HEK293 (cell line): ENCODE measurements at regions not wholly inside any gene's neighbourhood (a gene's known extent, or its start where the extent isn't known, plus 50 kb on each side); places are given as distances from the start of the nearest gene placed in this dataset.

Source experiments
- CTCF ChIP-seq: fragments of 450-650 bp; formaldehyde crosslinking; IDR thresholded peaks from 2 replicates; pipeline ENCODE4 v1.5.1; 2016; ENCODE audit warnings: missing biosample characterization, missing genetic modification characterization
- HOXA7 ChIP-seq: sonication (generic); formaldehyde crosslinking; IDR thresholded peaks from 2 replicates; pipeline ENCODE4 v1.8.1; 2022; ENCODE audit warnings: missing genetic modification reagents, borderline replicate concordance
- ZNF148 ChIP-seq: fragments of 450-650 bp; formaldehyde crosslinking; IDR thresholded peaks from 2 replicates; pipeline ENCODE4 v1.5.0; 2017; ENCODE audit warnings: missing biosample characterization, missing genetic modification characterization, borderline replicate concordance
- ZNF214 ChIP-seq: fragments of 450-650 bp; formaldehyde crosslinking; IDR thresholded peaks from 2 replicates; pipeline ENCODE4 v1.5.1; 2017; ENCODE audit warnings: missing biosample characterization, mild to moderate bottlenecking, missing genetic modification characterization, borderline replicate concordance
- ZNF221 ChIP-seq: fragments of 450-650 bp; formaldehyde crosslinking; IDR thresholded peaks from 2 replicates; pipeline ENCODE4 v1.5.1; 2017; ENCODE audit warnings: missing biosample characterization, missing genetic modification characterization, borderline replicate concordance
- ZNF239 ChIP-seq: fragments of 450-650 bp; formaldehyde crosslinking; IDR thresholded peaks from 2 replicates; pipeline ENCODE4 v1.5.1; 2016; ENCODE audit warnings: missing biosample characterization, missing genetic modification characterization
- ZNF549 ChIP-seq: fragments of 450-650 bp; IDR thresholded peaks from 2 replicates; pipeline ENCODE4 v1.5.1; 2018; ENCODE audit warnings: missing biosample characterization, missing genetic modification characterization, mild to moderate bottlenecking, inconsistent platforms, moderate library complexity
- TF ChIP-seq, protein P1 (sequence below): fragments of 450-650 bp; formaldehyde crosslinking; IDR thresholded peaks from 2 replicates; pipeline ENCODE4 v1.5.1; 2017; ENCODE audit warnings: missing biosample characterization, missing genetic modification characterization
- TF ChIP-seq, protein P2 (sequence below): fragments of 450-650 bp; formaldehyde crosslinking; IDR thresholded peaks from 2 replicates; pipeline ENCODE4 v1.5.1; 2016; ENCODE audit warnings: missing biosample characterization, missing genetic modification characterization
- TF ChIP-seq, protein P3 (sequence below): fragments of 450-650 bp; formaldehyde crosslinking; IDR thresholded peaks from 2 replicates; pipeline ENCODE4 v1.5.1; 2016; ENCODE audit warnings: missing biosample characterization, missing genetic modification characterization

GRCh38 chr1:56370513-56370912 is 208.8 kb downstream of the PLPP3 start:
- TF ChIP-seq, protein P1, sequence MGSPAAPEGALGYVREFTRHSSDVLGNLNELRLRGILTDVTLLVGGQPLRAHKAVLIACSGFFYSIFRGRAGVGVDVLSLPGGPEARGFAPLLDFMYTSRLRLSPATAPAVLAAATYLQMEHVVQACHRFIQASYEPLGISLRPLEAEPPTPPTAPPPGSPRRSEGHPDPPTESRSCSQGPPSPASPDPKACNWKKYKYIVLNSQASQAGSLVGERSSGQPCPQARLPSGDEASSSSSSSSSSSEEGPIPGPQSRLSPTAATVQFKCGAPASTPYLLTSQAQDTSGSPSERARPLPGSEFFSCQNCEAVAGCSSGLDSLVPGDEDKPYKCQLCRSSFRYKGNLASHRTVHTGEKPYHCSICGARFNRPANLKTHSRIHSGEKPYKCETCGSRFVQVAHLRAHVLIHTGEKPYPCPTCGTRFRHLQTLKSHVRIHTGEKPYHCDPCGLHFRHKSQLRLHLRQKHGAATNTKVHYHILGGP (tag by site-specific recombination): no peak
- TF ChIP-seq CTCF: no peak
- TF ChIP-seq, protein P2, sequence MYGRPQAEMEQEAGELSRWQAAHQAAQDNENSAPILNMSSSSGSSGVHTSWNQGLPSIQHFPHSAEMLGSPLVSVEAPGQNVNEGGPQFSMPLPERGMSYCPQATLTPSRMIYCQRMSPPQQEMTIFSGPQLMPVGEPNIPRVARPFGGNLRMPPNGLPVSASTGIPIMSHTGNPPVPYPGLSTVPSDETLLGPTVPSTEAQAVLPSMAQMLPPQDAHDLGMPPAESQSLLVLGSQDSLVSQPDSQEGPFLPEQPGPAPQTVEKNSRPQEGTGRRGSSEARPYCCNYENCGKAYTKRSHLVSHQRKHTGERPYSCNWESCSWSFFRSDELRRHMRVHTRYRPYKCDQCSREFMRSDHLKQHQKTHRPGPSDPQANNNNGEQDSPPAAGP (tag by site-specific recombination): no peak
- TF ChIP-seq ZNF549: no peak
- TF ChIP-seq ZNF148: no peak
- no peak for TF ChIP-seq HOXA7 (CRISPR knock-in tag)
- TF ChIP-seq ZNF221: no peak
- TF ChIP-seq ZNF214 (tag by site-specific recombination): no peak
- TF ChIP-seq, protein P3, sequence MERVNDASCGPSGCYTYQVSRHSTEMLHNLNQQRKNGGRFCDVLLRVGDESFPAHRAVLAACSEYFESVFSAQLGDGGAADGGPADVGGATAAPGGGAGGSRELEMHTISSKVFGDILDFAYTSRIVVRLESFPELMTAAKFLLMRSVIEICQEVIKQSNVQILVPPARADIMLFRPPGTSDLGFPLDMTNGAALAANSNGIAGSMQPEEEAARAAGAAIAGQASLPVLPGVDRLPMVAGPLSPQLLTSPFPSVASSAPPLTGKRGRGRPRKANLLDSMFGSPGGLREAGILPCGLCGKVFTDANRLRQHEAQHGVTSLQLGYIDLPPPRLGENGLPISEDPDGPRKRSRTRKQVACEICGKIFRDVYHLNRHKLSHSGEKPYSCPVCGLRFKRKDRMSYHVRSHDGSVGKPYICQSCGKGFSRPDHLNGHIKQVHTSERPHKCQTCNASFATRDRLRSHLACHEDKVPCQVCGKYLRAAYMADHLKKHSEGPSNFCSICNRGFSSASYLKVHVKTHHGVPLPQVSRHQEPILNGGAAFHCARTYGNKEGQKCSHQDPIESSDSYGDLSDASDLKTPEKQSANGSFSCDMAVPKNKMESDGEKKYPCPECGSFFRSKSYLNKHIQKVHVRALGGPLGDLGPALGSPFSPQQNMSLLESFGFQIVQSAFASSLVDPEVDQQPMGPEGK: no peak
- TF ChIP-seq ZNF239 (tag by site-specific recombination): no peak
